HTR-8/SVneo (cell line): ENCODE measurements at regions not wholly inside any gene's neighbourhood (a gene's known extent, or its start where the extent isn't known, plus 50 kb on each side); places are given as distances from the start of the nearest gene placed in this dataset.

Experiments
- DNase-seq: peaks from one replicate; pipeline ENCODE4 v3.0.0; 2011; ENCODE audit warnings: low spot score, mixed read lengths; ENCODE audit not compliant: insufficient read length
- FAIRE-seq: peaks from 2 replicates; lab custom pipeline; 2011; peaks lifted over from hg19 to GRCh38; lab: Jason Lieb, UNC

GRCh38 chr13:89857502-89857901 is 1490.0 kb upstream of the MIR17HG start:
- DNase-seq: no peak
- FAIRE-seq: no peak

- FAIRE-seq: no peak
- DNase-seq: no peak
Observed at GRCh38 chr13:89862011-89862690, 1485.3 kb upstream of the MIR17HG start.

- DNase-seq (no peak), FAIRE-seq (no peak)
Observed at GRCh38 chr13:89862691-89863036, 1484.8 kb upstream of the MIR17HG start.

- no peak for FAIRE-seq
- DNase-seq: no peak
Observed at GRCh38 chr13:89865164-89866064, 1482.1 kb upstream of the MIR17HG start.

- FAIRE-seq (no peak), DNase-seq (no peak)
Observed at GRCh38 chr13:89869312-89869711, 1478.2 kb upstream of the MIR17HG start.

GRCh38 chr13:89878904-89879303 is 1468.6 kb upstream of the MIR17HG start:
- DNase-seq (no peak), FAIRE-seq (no peak)

- DNase-seq (no peak), FAIRE-seq (no peak)
Observed at GRCh38 chr13:89880201-89880600, 1467.3 kb upstream of the MIR17HG start.

- FAIRE-seq (no peak), DNase-seq (no peak)
Observed at GRCh38 chr13:89883893-89884448, 1463.5 kb upstream of the MIR17HG start.

- FAIRE-seq: no peak
Observed at GRCh38 chr13:89890806-89891205, 1456.7 kb upstream of the MIR17HG start.

GRCh38 chr13:89891416-89891815 is 1456.1 kb upstream of the MIR17HG start:
- no peak for FAIRE-seq
- no peak for DNase-seq

More at GRCh38 chr13:89890806-89891205, 1456.7 kb upstream of the MIR17HG start:
- no peak for DNase-seq

GRCh38 chr13:89897681-89898080 is 1449.8 kb upstream of the MIR17HG start:
- FAIRE-seq (no peak), DNase-seq (no peak)

- FAIRE-seq (no peak), DNase-seq (no peak)
Observed at GRCh38 chr13:89899302-89900103, 1448.0 kb upstream of the MIR17HG start.

GRCh38 chr13:89900104-89900765 is 1447.3 kb upstream of the MIR17HG start:
- DNase-seq (no peak), FAIRE-seq (no peak)

- no peak for DNase-seq
- no peak for FAIRE-seq
Observed at GRCh38 chr13:89902223-89902622, 1445.3 kb upstream of the MIR17HG start.

- FAIRE-seq: no peak
- no peak for DNase-seq
Observed at GRCh38 chr13:89903115-89903514, 1444.4 kb upstream of the MIR17HG start.

GRCh38 chr13:89910166-89910565 is 1437.3 kb upstream of the MIR17HG start:
- no peak for FAIRE-seq
- DNase-seq: no peak

- FAIRE-seq (no peak), DNase-seq (no peak)
Observed at GRCh38 chr13:89916551-89916950, 1430.9 kb upstream of the MIR17HG start.

- no peak for DNase-seq
Observed at GRCh38 chr13:89920461-89920860, 1427.0 kb upstream of the MIR17HG start.

GRCh38 chr13:89923052-89923451 is 1424.4 kb upstream of the MIR17HG start:
- no peak for FAIRE-seq
- DNase-seq: no peak

More at GRCh38 chr13:89920461-89920860, 1427.0 kb upstream of the MIR17HG start:
- FAIRE-seq: no peak

GRCh38 chr13:89923736-89924135 is 1423.8 kb upstream of the MIR17HG start:
- FAIRE-seq (no peak), DNase-seq (no peak)
